HG02870 (cell line): ENCODE measurements at regions not wholly inside any gene's neighbourhood (a gene's known extent, or its start where the extent isn't known, plus 50 kb on each side); places are given as distances from the start of the nearest gene placed in this dataset.

Experiments used
- ATAC-seq: cut with Tn5 transposase; IDR thresholded peaks from one replicate; pipeline ENCODE4 v1.9.1; 2021; ENCODE audit warnings: mild to moderate bottlenecking, moderate library complexity; ENCODE audit not compliant: unreplicated experiment

DNA sequence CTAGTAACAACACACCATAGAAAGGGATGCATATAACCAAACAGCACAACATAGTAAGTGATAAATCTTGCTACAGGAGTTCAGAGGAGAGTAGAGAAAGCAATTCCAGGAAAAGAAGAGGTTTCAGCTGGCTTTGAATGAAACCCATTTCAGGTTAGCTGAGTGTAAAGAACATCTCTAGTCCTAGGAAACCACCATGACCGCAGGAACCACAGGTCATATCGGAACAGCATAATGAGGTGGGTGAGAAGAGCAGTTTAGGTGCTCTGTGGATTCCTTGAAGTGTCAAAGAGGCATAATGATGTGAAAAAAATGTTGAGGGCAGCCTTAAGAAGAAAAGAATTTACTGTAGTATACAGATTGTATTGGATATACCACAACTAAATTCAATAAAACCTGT, 507.5 kb downstream of the MTRR start:
- ATAC-seq = no peak

DNA sequence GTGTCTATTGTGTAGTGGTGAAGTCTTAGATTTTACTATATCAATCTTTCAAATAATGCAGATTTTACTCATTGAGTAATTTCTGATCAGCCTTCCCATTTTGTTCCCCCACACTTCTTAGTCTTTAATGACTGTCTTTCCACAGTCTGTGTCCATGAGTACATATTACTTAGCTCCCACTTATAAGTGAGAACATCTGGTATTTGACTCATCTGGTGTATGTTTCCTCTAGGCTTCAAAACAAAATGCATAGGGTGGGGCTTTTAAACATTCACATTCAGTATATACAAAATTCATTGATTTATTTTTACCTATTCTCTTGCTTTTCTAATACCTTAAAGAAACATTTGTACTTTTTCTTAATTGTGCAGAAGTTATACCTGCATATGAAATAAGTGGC, 513.0 kb downstream of the MTRR start:
- ATAC-seq = no peak

DNA sequence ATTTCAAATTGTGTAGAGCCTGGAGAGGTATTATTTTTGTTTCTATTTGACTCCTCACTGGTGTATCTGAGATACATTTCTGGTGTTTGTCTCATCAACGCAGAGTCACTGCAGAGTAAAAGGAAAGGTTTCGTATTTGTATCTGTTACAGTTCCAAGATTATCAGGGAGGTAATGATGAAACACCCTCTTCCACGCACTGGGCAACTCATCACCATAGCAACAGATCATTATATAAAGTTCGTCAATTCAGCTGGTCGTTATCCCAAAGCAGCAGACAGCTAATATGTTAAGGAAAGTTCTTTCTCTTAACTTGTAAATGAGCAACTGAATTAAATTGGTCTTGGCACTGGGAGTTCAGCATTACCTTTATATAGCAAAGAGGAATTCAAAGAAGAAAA, 513.5 kb downstream of the MTRR start:
- ATAC-seq = no peak

DNA sequence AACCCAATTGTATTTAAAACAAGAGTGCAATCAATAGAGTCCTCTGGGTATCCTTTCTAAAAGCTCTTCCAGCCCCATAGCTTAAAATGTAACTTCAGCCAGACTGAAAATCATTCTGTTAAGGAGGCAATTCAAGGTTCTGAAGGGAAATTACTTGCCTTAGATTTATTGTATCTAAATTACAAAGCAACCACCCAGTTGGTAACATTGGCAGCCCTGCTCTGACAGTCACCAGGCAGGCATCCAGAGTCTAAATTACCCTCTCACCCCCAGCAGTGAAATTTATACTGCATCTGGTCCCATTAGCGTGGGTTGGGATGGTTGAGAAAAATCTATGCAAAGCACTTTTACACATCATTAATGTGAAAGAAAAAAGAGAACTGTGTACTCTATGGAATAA, 514.7 kb downstream of the MTRR start:
- no peak for ATAC-seq

DNA sequence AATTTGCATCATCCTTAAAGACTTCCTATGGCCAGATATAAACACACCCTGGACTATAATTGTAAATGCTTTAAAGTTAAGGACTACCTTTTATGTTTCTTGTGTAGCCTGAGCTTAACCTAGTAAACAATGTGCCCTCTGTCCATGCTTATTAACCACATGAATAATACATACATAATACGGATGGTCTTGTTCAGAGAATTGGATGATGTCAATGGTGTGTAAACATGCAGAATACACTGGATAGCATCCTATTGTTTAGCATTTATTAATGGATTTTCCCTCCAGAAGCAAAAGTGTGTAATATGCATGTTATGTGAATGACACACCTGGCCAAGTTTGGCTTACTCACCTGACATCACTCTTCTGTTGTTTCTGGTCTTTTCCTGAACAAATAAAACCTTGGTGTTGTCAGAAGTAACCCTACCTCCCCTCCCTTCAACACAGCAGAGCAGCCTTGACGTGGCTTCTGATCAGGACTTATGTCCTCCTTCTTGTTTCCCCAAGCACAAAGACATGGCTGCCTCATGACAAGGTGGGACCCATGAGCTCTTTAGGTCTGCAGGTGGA, 517.9 kb downstream of the MTRR start:
- ATAC-seq = no peak

DNA sequence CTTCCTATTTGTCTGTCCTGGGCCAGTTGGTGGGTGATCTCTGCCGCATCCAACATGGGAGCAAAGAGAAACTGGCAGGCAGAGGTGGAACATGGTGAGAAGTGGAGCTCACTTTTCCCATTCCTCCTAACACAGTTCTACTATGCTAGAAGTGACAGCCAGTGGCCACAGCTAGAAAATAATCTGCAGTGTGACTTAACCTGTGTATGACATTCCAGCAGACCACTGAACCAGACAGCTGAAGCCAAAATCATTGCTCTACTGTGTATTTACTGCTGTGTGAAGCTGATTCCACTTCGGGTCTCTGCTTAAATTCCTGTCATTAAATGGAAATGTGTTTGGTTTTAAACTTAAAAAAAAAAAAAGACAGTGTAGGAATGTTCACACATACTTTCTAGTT, 523.0 kb downstream of the MTRR start:
- no peak for ATAC-seq

- no peak for ATAC-seq
Measured at GRCh38 chr5:8393240-8393639, 524.3 kb downstream of the MTRR start.

DNA sequence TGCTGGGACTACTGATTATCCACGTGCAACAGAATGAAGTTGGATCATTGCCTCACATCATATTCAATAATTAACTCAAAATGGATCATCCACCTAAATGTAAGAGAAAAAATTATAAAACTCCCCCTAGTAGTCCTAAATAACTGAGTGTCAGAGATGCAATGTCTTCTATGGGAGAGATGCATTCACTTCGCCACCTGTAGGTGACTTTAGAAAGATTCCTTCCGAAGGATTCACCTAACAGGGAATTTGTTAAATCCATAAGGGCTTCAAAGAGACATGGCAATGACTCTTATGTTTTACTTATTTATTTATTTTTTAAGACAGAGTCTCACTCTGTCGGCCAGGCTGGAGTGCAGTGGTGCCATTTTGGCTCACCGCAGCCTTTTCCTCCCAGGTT, 526.0 kb downstream of the MTRR start:
- no peak for ATAC-seq

DNA sequence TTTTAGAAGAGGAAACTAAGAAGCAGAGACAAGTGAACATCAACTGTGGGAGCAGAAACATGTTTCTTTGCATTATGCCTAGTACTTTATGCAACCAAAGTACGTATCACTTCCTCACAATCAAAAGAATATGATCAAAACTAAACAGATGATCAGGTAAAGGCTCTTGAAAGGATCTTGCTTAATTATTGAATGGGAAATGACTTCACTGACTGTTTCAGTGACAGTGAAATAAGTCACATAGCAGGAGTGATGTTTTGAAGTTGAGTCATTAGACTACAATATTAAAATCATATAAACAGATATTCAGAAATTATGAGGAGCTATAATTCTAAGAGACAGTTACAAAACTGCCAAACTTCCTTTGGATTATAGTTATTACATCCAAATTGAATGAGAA, 527.3 kb downstream of the MTRR start:
- no peak for ATAC-seq

GRCh38 chr5:8396756-8397155, 527.8 kb downstream of the MTRR start:
- ATAC-seq = no peak

DNA sequence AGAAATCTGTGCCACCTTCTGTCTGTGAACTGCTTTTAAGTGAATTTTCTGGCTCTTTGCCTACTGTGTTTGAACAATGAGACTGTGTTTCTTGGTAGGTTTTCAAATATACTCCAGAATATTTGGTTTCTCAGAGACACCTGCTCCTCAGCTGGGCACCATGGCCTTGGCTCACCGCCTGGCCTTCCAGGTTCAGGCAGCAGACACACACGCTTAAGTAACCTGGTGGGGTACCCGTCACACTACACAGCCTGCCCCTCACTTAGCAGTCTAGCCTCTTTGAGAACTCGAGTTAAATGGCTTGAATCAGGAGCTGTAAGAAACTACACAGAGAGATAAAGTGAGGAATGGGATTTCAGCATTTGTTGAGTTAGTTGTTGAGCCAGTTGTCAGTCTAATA, 530.5 kb downstream of the MTRR start:
- no peak for ATAC-seq

- ATAC-seq = no peak
Measured at GRCh38 chr5:8408258-8408657, 539.3 kb downstream of the MTRR start.

DNA sequence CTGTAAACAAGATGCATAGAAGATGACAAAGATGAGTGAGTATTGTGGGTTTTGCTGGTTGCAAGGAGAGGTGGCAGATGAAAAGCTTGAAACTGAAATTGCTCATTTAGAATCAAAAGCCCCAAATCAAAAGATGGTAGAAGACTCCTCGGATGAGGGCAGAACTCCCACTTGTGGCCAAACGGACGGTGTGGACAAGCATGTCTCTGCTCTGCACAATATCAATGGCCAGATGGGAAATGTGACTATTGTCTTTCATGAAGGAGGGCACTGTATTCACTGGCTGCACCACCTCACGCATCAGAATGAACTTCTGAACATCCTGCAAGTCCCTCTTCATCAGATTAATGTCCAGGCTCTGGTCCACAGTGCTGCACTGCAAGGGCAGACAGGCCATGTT, 541.7 kb downstream of the MTRR start:
- no peak for ATAC-seq

DNA sequence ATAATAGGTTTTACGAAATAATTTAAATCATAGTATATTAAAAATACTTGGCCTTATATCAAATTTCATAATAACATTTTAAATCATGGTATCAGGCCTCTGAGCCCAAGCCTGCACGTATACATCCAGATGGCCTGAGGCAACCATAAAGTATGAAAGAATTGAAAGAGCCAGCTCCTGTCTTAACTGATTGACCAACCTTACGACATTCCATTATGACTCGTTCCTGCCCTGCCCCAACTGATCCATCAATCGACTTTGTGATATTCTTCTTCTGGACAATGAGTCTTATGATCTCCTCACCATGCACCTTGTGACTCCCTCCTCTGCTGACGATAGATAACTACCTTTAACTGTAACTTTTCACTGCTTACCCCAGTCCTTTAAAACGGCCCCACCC, 545.0 kb downstream of the MTRR start:
- ATAC-seq = no peak

GRCh38 chr5:8417316-8418048, 548.5 kb downstream of the MTRR start:
- no peak for ATAC-seq

- no peak for ATAC-seq
Measured at GRCh38 chr5:8418049-8418426, 549.1 kb downstream of the MTRR start.

DNA sequence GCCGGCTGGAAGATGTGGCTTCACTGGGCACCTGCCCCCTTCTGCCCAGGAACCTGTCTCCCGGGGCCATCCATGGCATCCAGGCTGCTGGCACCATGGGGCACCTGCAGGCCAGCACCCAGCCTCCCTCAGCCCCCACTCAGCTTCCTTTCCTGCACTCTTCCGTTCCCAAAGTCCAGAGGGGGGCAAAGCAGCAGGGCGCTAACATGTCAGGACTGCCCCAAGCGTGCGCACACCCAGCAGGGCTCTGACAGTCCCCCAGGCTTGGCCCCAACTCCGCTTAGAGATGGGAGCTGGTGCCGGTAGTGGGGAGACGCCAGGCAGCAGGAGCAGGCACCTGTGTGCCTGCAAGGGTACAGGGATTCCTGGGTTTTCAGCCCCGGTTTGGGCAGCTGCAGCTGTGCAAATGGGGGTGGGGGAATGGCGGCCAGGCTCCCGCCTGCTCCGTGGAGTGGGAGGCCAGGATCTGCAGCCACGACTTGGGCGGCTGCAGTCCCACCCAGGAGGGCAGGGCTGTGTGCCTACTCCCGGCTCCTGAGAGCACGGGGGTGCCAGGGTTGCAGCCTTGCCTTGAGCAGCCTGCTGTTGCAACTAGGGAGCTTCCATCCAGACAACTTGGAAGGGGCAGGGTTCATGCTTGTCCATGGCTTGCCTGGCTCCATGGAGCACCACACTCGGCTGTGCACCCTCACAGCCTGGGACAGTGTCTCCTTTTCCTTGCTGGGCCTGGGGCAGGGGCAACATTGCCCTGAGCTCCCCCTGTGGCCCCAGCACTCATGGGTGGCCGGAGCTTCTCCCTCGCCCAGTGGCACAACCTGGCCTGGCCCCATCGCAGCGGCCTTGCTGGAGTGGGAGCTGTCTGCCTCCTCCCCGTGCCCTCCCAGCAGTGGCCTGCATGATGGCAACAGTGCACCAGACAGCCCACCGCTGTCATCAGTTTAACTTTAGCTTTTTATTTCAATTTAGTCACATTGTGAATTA, 561.1 kb downstream of the MTRR start:
- no peak for ATAC-seq

GRCh38 chr5:8434501-8434900, 565.6 kb downstream of the MTRR start:
- ATAC-seq = no peak

GRCh38 chr5:8436924-8437323, 568.0 kb downstream of the MTRR start:
- ATAC-seq = no peak

GRCh38 chr5:8445139-8445538, 576.2 kb downstream of the MTRR start:
- no peak for ATAC-seq

DNA sequence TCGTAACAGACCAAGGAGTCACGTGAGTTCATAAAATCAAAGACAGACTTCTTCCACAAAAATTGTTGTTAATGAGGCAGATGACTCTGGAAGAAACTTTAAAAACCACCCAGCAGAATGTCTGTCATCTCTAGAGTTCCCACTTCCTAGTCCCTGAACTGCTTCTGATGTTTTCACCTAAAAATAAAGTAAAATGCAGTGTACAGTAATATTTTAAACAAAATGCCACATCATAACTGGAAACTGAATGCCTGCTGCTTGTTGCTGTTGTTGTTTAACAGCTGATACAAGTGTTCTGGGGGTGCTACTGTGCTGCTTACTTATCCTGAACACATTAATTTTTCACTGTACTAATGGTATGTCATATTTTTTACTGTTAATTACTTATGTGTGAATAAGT, 577.2 kb downstream of the MTRR start:
- ATAC-seq = no peak

DNA sequence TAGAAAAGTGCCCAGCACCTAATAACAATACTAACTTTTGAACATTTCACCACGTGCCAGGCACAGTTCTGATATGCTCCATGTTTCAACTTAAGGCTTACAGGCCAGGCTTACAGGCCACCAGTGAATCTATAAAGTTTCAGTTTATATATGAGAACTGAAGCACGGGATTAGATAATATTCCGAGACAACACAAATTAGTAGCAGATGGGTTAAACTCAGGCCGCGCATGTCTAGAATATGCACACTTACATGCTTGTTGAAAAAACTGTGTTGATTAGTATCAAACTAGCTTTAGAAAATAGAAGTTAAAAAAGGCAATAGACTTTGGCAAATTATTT, 587.9 kb downstream of the MTRR start:
- no peak for ATAC-seq
